ENCODE measurements at regions not wholly inside any gene's neighbourhood (a gene's known extent, or its start where the extent isn't known, plus 50 kb on each side); places are given as distances from the start of the nearest gene placed in this dataset.

GRCh38 chr10:110425684-110426293, 71.9 kb upstream of the DUSP5 start:
- Histone ChIP-seq H3K27me3 (ENCODE audit: insufficient read depth) (no peaks in the 10 kb centered on the region), H3K36me3 (replicated peaks in 1 of 2; ENCODE audit: control insufficient read depth in 1 of 2, insufficient read depth in 2 of 2, low read length in 1 of 2) (no peaks in the 10 kb centered on the region), H3K9me2 (no peaks in the 10 kb centered on the region), H3K27ac (ENCODE audit: low read depth in 2 of 2, low read length in 1 of 2) (peak overlapping the region in 1 of 2 experiments; percentile 79; a peak in 2 of 4 replicates), H2AFZ (ENCODE audit: low read depth) (peak overlapping the region; percentile 32; the same call in 1 of the 2 replicates), H3K4me1 (ENCODE audit: control insufficient read depth in 1 of 2, insufficient read depth in 2 of 2, low read depth in 1 of 2, low read length in 1 of 2) (peaks cover 0 to 12% of the 10 kb centered on the region in 2 experiments; a peak in 1 of 4 replicates), H3K9me3 (no peaks in the 10 kb centered on the region), H3K4me3 (ENCODE audit: low read depth in 2 of 2, low read length in 1 of 2) (no peak overlapping the region), H3K9ac (no peak overlapping the region), H3F3A (replicated peaks; ENCODE audit: insufficient read depth) (peaks cover 14% of the 10 kb centered on the region), H3K79me2 (ENCODE audit: insufficient read depth) (no peaks in the 10 kb centered on the region), H3K4me2 (no peak overlapping the region), H4K20me1 (ENCODE audit: insufficient read depth) (no peaks in the 10 kb centered on the region)
- no peak for DNase-seq
- 81% methylated on average over 11 of the region's 11 CpGs for WGBS (ENCODE audit: low lambda C conversion rate)
- TF ChIP-seq EZH2phosphoT487 (IDR thresholded peaks at IDR 0.05; ENCODE audit: borderline replicate concordance, low read depth) (no peak), FOSL2 (IDR thresholded peaks at IDR 0.05; ENCODE audit: borderline replicate concordance, low read depth) (peak; percentile 7; the same call in 1 of the 2 replicates), NRF1 (IDR thresholded peaks at IDR 0.05; ENCODE audit: low read depth, low read length) (no peak), ZBTB33 (IDR thresholded peaks at IDR 0.05; ENCODE audit: borderline replicate concordance, low read depth) (no peak), ELF1 (IDR thresholded peaks at IDR 0.05) (no peak), PBX3 (IDR thresholded peaks at IDR 0.05) (no peak), USF1 (IDR thresholded peaks at IDR 0.05; ENCODE audit: borderline replicate concordance, low read depth) (no peak)
- ChIA-PET CTCF (no interaction called here), POLR2A (no interaction called here)

- H3K4me2 ChIP-seq: no peak overlapping the region
Observed at GRCh38 chr10:110426294-110427181, 71.2 kb upstream of the DUSP5 start.

More at GRCh38 chr10:110426294-110427181, 71.2 kb upstream of the DUSP5 start:
- ChIA-PET CTCF (no interaction called here), POLR2A (no interaction called here)
- Histone ChIP-seq H3K9ac (no peak overlapping the region), H3K4me1 (ENCODE audit: control insufficient read depth in 1 of 2, insufficient read depth in 2 of 2, low read depth in 1 of 2, low read length in 1 of 2) (peaks cover 0 to 12% of the 10 kb centered on the region in 2 experiments; a peak in 1 of 4 replicates), H3K27me3 (ENCODE audit: insufficient read depth) (no peaks in the 10 kb centered on the region), H3K9me3 (no peaks in the 10 kb centered on the region), H2AFZ (ENCODE audit: low read depth) (peak overlapping the region; percentile 32; the same call in 1 of the 2 replicates), H3F3A (replicated peaks; ENCODE audit: insufficient read depth) (peaks cover 14% of the 10 kb centered on the region), H3K79me2 (ENCODE audit: insufficient read depth) (no peaks in the 10 kb centered on the region), H4K20me1 (ENCODE audit: insufficient read depth) (no peaks in the 10 kb centered on the region), H3K4me3 (ENCODE audit: low read depth in 2 of 2, low read length in 1 of 2) (no peak overlapping the region), H3K27ac (ENCODE audit: low read depth in 2 of 2, low read length in 1 of 2) (peak overlapping the region in 1 of 2 experiments; percentile 79; a peak in 2 of 4 replicates), H3K36me3 (replicated peaks in 1 of 2; ENCODE audit: control insufficient read depth in 1 of 2, insufficient read depth in 2 of 2, low read length in 1 of 2) (no peaks in the 10 kb centered on the region), H3K9me2 (no peaks in the 10 kb centered on the region)
- TF ChIP-seq FOSL2 (IDR thresholded peaks at IDR 0.05; ENCODE audit: borderline replicate concordance, low read depth) (no peak), TAF1 (IDR thresholded peaks at IDR 0.05; ENCODE audit: borderline replicate concordance, low read depth, low read length) (no peak), TEAD4 (IDR thresholded peaks at IDR 0.05; ENCODE audit: borderline replicate concordance, insufficient read depth) (no peak), POLR2AphosphoS5 (IDR thresholded peaks at IDR 0.05; ENCODE audit: low read depth, low read length) (no peak), FOXJ3 (CRISPR knock-in tag; IDR thresholded peaks at IDR 0.05) (no peak), ELF1 (IDR thresholded peaks at IDR 0.05) (no peak), TCF12 (IDR thresholded peaks at IDR 0.05) (no peak), IRF3 (IDR thresholded peaks at IDR 0.05; ENCODE audit: low read depth, low read length) (no peak), FOXM1 (IDR thresholded peaks at IDR 0.05; ENCODE audit: low read depth) (no peak), NFIC (IDR thresholded peaks at IDR 0.05; ENCODE audit: borderline replicate concordance) (no peak), RCOR1 (IDR thresholded peaks at IDR 0.05; ENCODE audit: low read length) (no peak), EP300 (IDR thresholded peaks at IDR 0.05; ENCODE audit: borderline replicate concordance in 1 of 2, low read depth in 1 of 2, low read length in 1 of 2) (no peak), MAX (IDR thresholded peaks at IDR 0.05; ENCODE audit: low read depth) (no peak)
- no peak for DNase-seq
- WGBS (ENCODE audit: low lambda C conversion rate): 75% methylated on average over 12 of the region's 14 CpGs
